ENCODE measurements at regions not wholly inside any gene's neighbourhood (a gene's known extent, or its start where the extent isn't known, plus 50 kb on each side); places are given as distances from the start of the nearest gene placed in this dataset.

GRCh38 chr4:124874172-124874450, 161.6 kb upstream of the ANKRD50 start:
- Histone ChIP-seq H3K27me3 (no peaks in the 10 kb centered on the region), H3K4me1 (ENCODE audit: insufficient read depth) (no peaks in the 10 kb centered on the region), H3K27ac (no peak overlapping the region), H3K9me3 (no peaks in the 10 kb centered on the region), H3K4me3 (no peak overlapping the region), H3K36me3 (no peaks in the 10 kb centered on the region)
- TF ChIP-seq EP300 (IDR thresholded peaks at IDR 0.05) (no peak), CTCF (IDR thresholded peaks at IDR 0.05) (no peak), POLR2A (IDR thresholded peaks at IDR 0.05) (no peak)
- intact Hi-C loops (cut with DNase I), result no loop called here
- WGBS, 3 donors, result 87 to 89% (median 89%) methylated on average over 2 of the region's 2 CpGs
- no peak for DNase-seq

GRCh38 chr4:124873361-124874171, 161.0 kb upstream of the ANKRD50 start:
- no peaks in the 10 kb centered on the region for H3K4me1 ChIP-seq (ENCODE audit: insufficient read depth)
- H3K9me3 ChIP-seq, result no peaks in the 10 kb centered on the region
- intact Hi-C loops (cut with DNase I), result no loop called here
- H3K27ac ChIP-seq, result no peak overlapping the region
- 78 to 82% (median 79%) methylated on average over 2 of the region's 2 CpGs for WGBS, 3 donors
- TF ChIP-seq POLR2A (IDR thresholded peaks at IDR 0.05), result no peak
- DNase-seq, result no peak
- no peaks in the 10 kb centered on the region for H3K36me3 ChIP-seq
- H3K4me3 ChIP-seq, result no peak overlapping the region
- H3K27me3 ChIP-seq, result no peaks in the 10 kb centered on the region

- H3K4me1 ChIP-seq (ENCODE audit: insufficient read depth), result no peaks in the 10 kb centered on the region
- no peaks in the 10 kb centered on the region for H3K27me3 ChIP-seq
- no peak for TF ChIP-seq POLR2A (IDR thresholded peaks at IDR 0.05)
- no peaks in the 10 kb centered on the region for H3K9me3 ChIP-seq
- no peak overlapping the region for H3K27ac ChIP-seq
- DNase-seq, result no peak
- no peak overlapping the region for H3K4me3 ChIP-seq
- no peaks in the 10 kb centered on the region for H3K36me3 ChIP-seq
- WGBS, 3 donors, result 95 to 97% (median 96%) methylated on average over 2 of the region's 2 CpGs
- intact Hi-C loops (cut with DNase I), result no loop called here
These were observed 160.1 kb upstream of the ANKRD50 start for GRCh38 chr4:124872659-124873058.

- H3K27ac ChIP-seq, result no peak overlapping the region
- no peak for TF ChIP-seq EP300 (IDR thresholded peaks at IDR 0.05)
- no peak for TF ChIP-seq POLR2A (IDR thresholded peaks at IDR 0.05)
- no peak for TF ChIP-seq CTCF (IDR thresholded peaks at IDR 0.05)
- DNase-seq, result no peak
- H3K27me3 ChIP-seq, result no peaks in the 10 kb centered on the region
- H3K4me3 ChIP-seq, result no peak overlapping the region
- 79 to 85% (median 82%) methylated on average over 6 of the region's 6 CpGs for WGBS, 3 donors
- H3K4me1 ChIP-seq (ENCODE audit: insufficient read depth), result no peaks in the 10 kb centered on the region
- intact Hi-C loops (cut with DNase I), result no loop called here
- no peaks in the 10 kb centered on the region for H3K36me3 ChIP-seq
- H3K9me3 ChIP-seq, result no peaks in the 10 kb centered on the region
These were observed 157.5 kb upstream of the ANKRD50 start for GRCh38 chr4:124869961-124870495.

- Histone ChIP-seq H3K36me3 (no peaks in the 10 kb centered on the region), H3K27me3 (no peaks in the 10 kb centered on the region), H3K27ac (no peak overlapping the region), H3K9me3 (no peaks in the 10 kb centered on the region), H3K4me3 (no peak overlapping the region), H3K4me1 (ENCODE audit: insufficient read depth) (no peaks in the 10 kb centered on the region)
- DNase-seq, result no peak
- TF ChIP-seq EP300 (IDR thresholded peaks at IDR 0.05), result no peak
- TF ChIP-seq POLR2A (IDR thresholded peaks at IDR 0.05), result no peak
- TF ChIP-seq CTCF (IDR thresholded peaks at IDR 0.05), result no peak
- intact Hi-C loops (cut with DNase I), result no loop called here
- WGBS, 3 donors, result 66 to 79% (median 78%) methylated on average over 2 of the region's 2 CpGs
These were observed 156.0 kb upstream of the ANKRD50 start for GRCh38 chr4:124868495-124868894.
